AG04450 (cell line): ENCODE measurements at regions not wholly inside any gene's neighbourhood (a gene's known extent, or its start where the extent isn't known, plus 50 kb on each side); places are given as distances from the start of the nearest gene placed in this dataset.

Experiments used
- CTCF ChIA-PET: fragments of 300-600, 350-600 bp; formaldehyde crosslinking; extraction: SDS; loops from one replicate; lab custom pipeline; 2022; ENCODE audit warnings: antibody characterized with exemption, inconsistent platforms; lab: Charles Lee
- POLR2A ChIA-PET: fragments of 350-600 bp; formaldehyde crosslinking; extraction: SDS; loops from one replicate; lab custom pipeline; 2021; ENCODE audit warnings: antibody characterized with exemption, inconsistent platforms; lab: Yijun Ruan, JAX
- DNase-seq: peaks from one replicate; pipeline ENCODE4 v3.0.0-alpha.2; 2011; ENCODE audit warnings: low read depth, low spot score
- H3K27ac ChIP-seq: one replicate; pipeline ENCODE4 v1.5.1; 2012; ENCODE audit warnings: low read depth, low read length, control low read depth
- H3K27me3 ChIP-seq: one replicate; pipeline ENCODE4 v1.6.0; 2012; ENCODE audit warnings: low read length; ENCODE audit not compliant: control insufficient read depth, insufficient read depth
- H3K4me3 ChIP-seq: 2 replicates; pipeline ENCODE4 v1.5.1; 2011; ENCODE audit warnings: mild to moderate bottlenecking, low read depth, low read length, control low read depth
- H3K9me3 ChIP-seq: 2 replicates; pipeline ENCODE4 v1.5.1; 2012; ENCODE audit warnings: low read length; ENCODE audit not compliant: control insufficient read depth, insufficient read depth
- CTCF ChIP-seq: IDR thresholded peaks from 2 replicates; pipeline ENCODE4 v1.5.1; 2011; ENCODE audit warnings: low read depth, low read length, control low read depth, inconsistent platforms

DNA sequence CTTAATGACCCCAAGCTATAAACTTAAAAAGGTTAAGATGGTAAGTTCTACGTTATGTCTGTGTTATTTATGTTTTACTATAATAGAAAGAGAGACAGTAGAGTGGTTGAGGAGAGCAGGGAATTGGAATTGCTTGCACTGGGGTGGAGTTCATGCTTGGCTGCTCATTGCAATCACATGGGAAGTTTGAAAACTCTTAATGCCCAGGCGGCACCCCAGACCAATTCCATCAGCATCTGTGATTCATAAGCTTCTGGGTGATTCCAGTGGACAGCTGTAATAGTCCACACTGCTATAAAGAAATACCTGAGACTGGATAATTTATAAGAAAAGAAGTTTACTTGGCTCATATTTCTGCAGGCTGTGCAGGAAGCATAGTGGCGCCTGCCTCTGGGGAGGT, 323.9 kb upstream of the MSX2 start:
- Histone ChIP-seq H3K9me3 (no peaks in the 10 kb centered on the region), H3K27me3 (peaks cover 22% of the 10 kb centered on the region), H3K27ac (no peak overlapping the region), H3K4me3 (no peak overlapping the region)
- no peak for TF ChIP-seq CTCF
- ChIA-PET CTCF (interaction anchor here (0.6 kb wide), 1 partner anchor 19 kb away, joined by 3 read pairs; no protein-coding TSS in a partner anchor), POLR2A (no interaction called here)
- DNase-seq, result no peak

GRCh38 chr5:174401793-174402192, 322.6 kb upstream of the MSX2 start:
- no peak overlapping the region for H3K27ac ChIP-seq
- no peak for DNase-seq
- ChIA-PET CTCF (interaction anchor here (1.0 to 1.7 kb wide), 3 partner anchors 12 to 392 kb away, joined by 4 to 11 read pairs (median 7); no protein-coding TSS in a partner anchor), POLR2A (interaction anchor here (0.7 kb wide), 1 partner anchor 392 kb away, joined by 6 read pairs; no protein-coding TSS in a partner anchor)
- H3K9me3 ChIP-seq, result no peaks in the 10 kb centered on the region
- peaks cover 22% of the 10 kb centered on the region for H3K27me3 ChIP-seq
- H3K4me3 ChIP-seq, result no peak overlapping the region
- TF ChIP-seq CTCF, result no peak

GRCh38 chr5:174402222-174402812, 322.1 kb upstream of the MSX2 start:
- DNase-seq, result no peak
- POLR2A ChIA-PET, result interaction anchor here (0.7 kb wide), 1 partner anchor 391 kb away, joined by 6 read pairs; no protein-coding TSS in a partner anchor
- Histone ChIP-seq H3K9me3 (no peaks in the 10 kb centered on the region), H3K4me3 (no peak overlapping the region), H3K27ac (no peak overlapping the region), H3K27me3 (peaks cover 19% of the 10 kb centered on the region)
- TF ChIP-seq CTCF, result peak; percentile 21; the same call in 1 of the 2 replicates
- CTCF ChIA-PET, result interaction anchor here (0.5 to 1.7 kb wide), 6 partner anchors 11 to 392 kb away, joined by 3 to 11 read pairs (median 4); partner anchors contain the start of gene NSG2

- DNase-seq, result no peak
- Histone ChIP-seq H3K27ac (no peak overlapping the region), H3K27me3 (peaks cover 12% of the 10 kb centered on the region), H3K9me3 (no peaks in the 10 kb centered on the region), H3K4me3 (no peak overlapping the region)
- ChIA-PET POLR2A (no interaction called here), CTCF (interaction anchor here (0.8 to 1.0 kb wide), 2 partner anchors 15 to 390 kb away, joined by 3 to 6 read pairs; no protein-coding TSS in a partner anchor)
- no peak for TF ChIP-seq CTCF
These were observed 319.5 kb upstream of the MSX2 start for GRCh38 chr5:174404848-174405247.

GRCh38 chr5:174409070-174409469, 315.3 kb upstream of the MSX2 start:
- DNase-seq, result no peak
- Histone ChIP-seq H3K27me3 (peaks cover 2% of the 10 kb centered on the region), H3K27ac (no peak overlapping the region), H3K4me3 (no peak overlapping the region), H3K9me3 (no peaks in the 10 kb centered on the region)
- ChIA-PET CTCF (interaction anchor here (0.9 to 3.3 kb wide), 4 partner anchors 10 to 385 kb away, joined by 3 to 27 read pairs (median 4); no protein-coding TSS in a partner anchor), POLR2A (no interaction called here)
- TF ChIP-seq CTCF, result no peak
